ENCODE measurements at regions not wholly inside any gene's neighbourhood (a gene's known extent, or its start where the extent isn't known, plus 50 kb on each side); places are given as distances from the start of the nearest gene placed in this dataset.

GRCh38 chr1:157399984-157400382 is 152.3 kb downstream of the FCRL5 start:
- WGBS, 2 donors = 60 to 78% methylated on average over 1 of the region's 1 CpG
- Histone ChIP-seq H3K27ac (no peak overlapping the region), H3K4me1 (no peaks in the 10 kb centered on the region), H3K27me3 (peaks cover 0 to 4% (median 0%) of the 10 kb centered on the region in 4 donors), H3K36me3 (no peaks in the 10 kb centered on the region), H3K9me3 (no peaks in the 10 kb centered on the region), H3K4me3 (no peak overlapping the region)
- ATAC-seq = peak in 1 of 4 donors; percentile 29
- TF ChIP-seq CTCF (IDR thresholded peaks at IDR 0.05) = no peak
- no peak for FAIRE-seq
- intact Hi-C loops (cut with DNase I) = no loop called here
- no peak for DNase-seq

DNA sequence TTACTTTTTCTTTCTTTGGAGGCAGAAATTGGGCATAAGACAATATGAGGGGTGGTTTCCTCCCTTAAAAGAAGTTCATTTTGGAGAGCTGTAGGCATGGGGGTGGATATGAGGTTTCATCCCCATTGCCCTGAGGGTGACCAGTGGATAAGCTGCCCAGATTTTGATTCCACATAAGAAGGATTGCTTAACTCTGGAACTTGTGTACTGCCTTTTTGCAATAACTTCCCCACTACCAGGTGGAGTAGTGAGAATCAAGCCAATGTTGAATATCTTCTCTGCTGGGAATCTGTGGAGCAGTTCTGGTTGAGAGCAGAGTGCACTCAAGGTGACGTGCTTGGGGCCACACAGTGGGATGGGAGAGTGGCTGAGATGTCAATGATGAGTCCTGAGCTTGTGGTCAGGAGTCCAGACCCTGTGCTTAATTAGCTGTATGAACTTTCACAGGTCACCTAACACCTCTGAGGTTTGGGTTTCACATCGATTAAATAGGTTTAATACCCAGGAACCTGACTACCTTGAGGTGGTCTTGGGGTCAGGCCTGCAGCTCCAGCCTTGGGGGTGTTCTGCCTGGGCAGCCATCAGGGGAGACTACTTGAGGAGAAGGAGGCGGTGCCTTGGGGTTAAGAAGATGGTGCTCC is 152.9 kb downstream of the FCRL5 start:
- Histone ChIP-seq H3K9me3 (no peaks in the 10 kb centered on the region), H3K27me3 (peaks cover 0 to 4% (median 0%) of the 10 kb centered on the region in 4 donors), H3K27ac (no peak overlapping the region), H3K4me3 (no peak overlapping the region), H3K4me1 (no peaks in the 10 kb centered on the region), H3K36me3 (no peaks in the 10 kb centered on the region)
- ATAC-seq (no peak), FAIRE-seq (no peak), DNase-seq (no peak)
- intact Hi-C loops (cut with DNase I) = no loop called here
- TF ChIP-seq CTCF (IDR thresholded peaks at IDR 0.05) = no peak
- WGBS, 2 donors = 69 to 74% methylated on average over 3 of the region's 3 CpGs

DNA sequence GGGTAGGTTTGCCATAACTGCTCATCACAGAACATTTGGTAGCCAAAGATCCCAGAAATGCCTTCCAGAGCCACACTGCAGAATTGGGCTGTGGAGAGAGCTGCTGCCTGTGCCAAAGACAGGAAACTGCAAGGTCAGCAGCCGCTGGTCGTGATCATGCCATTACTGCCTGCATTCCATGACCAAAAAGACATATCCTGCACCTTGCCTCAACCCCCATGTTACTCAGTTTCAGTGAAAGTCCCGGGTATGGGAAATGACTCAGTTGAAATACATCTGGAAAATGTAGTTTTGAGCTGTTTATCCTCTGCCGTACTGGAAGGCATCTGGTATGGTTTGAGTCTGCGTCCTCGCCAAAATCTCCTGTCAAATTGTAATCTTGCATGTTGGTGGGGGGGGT is 161.7 kb downstream of the FCRL5 start:
- Histone ChIP-seq H3K9me3 (no peaks in the 10 kb centered on the region), H3K27ac (no peak overlapping the region), H3K4me1 (no peaks in the 10 kb centered on the region), H3K27me3 (no peaks in the 10 kb centered on the region), H3K36me3 (no peaks in the 10 kb centered on the region), H3K4me3 (no peak overlapping the region)
- intact Hi-C loops (cut with DNase I) = no loop called here
- FAIRE-seq = no peak
- 40 to 44% methylated on average over 6 of the region's 6 CpGs for WGBS, 2 donors
- DNase-seq = no peak
- TF ChIP-seq CTCF (IDR thresholded peaks at IDR 0.05) = no peak
- ATAC-seq = no peak

GRCh38 chr1:157388057-157388456 is 164.3 kb downstream of the FCRL5 start:
- Histone ChIP-seq H3K4me1 (no peaks in the 10 kb centered on the region), H3K9me3 (no peaks in the 10 kb centered on the region), H3K27me3 (no peaks in the 10 kb centered on the region), H3K4me3 (no peak overlapping the region), H3K36me3 (no peaks in the 10 kb centered on the region), H3K27ac (no peak overlapping the region)
- DNase-seq = no peak
- no peak for TF ChIP-seq CTCF (IDR thresholded peaks at IDR 0.05)
- ATAC-seq = no peak
- intact Hi-C loops (cut with DNase I) = no loop called here
- FAIRE-seq = no peak

GRCh38 chr1:157384258-157384657 is 168.1 kb downstream of the FCRL5 start:
- Histone ChIP-seq H3K27ac (no peak overlapping the region), H3K36me3 (no peaks in the 10 kb centered on the region), H3K4me3 (no peak overlapping the region), H3K27me3 (no peaks in the 10 kb centered on the region), H3K4me1 (no peaks in the 10 kb centered on the region), H3K9me3 (no peaks in the 10 kb centered on the region)
- FAIRE-seq (no peak), DNase-seq (no peak), ATAC-seq (no peak)
- no peak for TF ChIP-seq CTCF (IDR thresholded peaks at IDR 0.05)
- intact Hi-C loops (cut with DNase I) = no loop called here
- WGBS, 2 donors = 44 to 66% methylated on average over 2 of the region's 2 CpGs

All from pancreas (tissue), 10 donors.